Activated CD4-positive, CD25-positive, alpha-beta regulatory T cell treated with anti-CD3 and anti-CD28 coated beads, Interleukin-2, amount 50 U/mL, for 24 hours (primary cell): ENCODE measurements at regions not wholly inside any gene's neighbourhood (a gene's known extent, or its start where the extent isn't known, plus 50 kb on each side); places are given as distances from the start of the nearest gene placed in this dataset.
"Not testable (repeated sequence)": the region's sequence is repeated elsewhere in the genome, so short reads cannot be mapped to it uniquely, and the experiment has no call there.

Experiments
- ATAC-seq, 2 donors: fragments of 150-1000 bp; cut with Tn5 transposase; one replicate each; pipeline ENCODE4 v1.10.0; 2021; ENCODE audit warnings: mild to moderate bottlenecking in 1 of 2, moderate library complexity in 1 of 2

DNA sequence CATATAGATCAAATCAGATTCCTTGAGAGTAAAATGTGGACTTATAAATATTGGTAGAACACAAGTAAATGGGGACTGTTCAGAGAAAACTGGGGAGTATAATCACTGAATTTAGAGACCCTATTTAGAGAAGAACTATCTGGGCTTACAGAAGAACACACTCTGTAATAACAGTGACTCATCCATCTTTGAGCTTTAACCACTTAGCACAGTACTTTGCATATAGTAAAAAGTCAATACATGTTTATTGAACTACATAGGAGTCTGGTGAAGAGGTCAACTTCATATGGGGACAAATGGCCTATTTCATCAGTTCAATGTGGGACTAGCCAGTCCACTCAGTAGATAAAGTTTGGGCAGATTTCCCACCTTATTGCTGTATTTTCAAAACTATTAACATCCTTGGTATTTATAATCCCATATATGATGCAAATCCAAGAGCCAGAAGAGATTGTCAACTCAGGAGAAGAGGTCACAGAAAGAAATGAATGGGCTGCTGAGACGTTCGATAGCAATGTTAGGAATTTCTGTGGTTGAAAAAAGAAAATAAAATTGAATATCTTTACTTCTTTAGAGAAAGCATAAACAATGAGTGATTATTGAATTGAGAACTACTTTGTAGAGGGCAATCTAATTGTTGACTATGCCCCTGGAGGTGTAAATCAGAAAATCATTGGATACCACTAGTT is 119.3 kb upstream of the CACNA2D1 start:
- no peak for ATAC-seq

DNA sequence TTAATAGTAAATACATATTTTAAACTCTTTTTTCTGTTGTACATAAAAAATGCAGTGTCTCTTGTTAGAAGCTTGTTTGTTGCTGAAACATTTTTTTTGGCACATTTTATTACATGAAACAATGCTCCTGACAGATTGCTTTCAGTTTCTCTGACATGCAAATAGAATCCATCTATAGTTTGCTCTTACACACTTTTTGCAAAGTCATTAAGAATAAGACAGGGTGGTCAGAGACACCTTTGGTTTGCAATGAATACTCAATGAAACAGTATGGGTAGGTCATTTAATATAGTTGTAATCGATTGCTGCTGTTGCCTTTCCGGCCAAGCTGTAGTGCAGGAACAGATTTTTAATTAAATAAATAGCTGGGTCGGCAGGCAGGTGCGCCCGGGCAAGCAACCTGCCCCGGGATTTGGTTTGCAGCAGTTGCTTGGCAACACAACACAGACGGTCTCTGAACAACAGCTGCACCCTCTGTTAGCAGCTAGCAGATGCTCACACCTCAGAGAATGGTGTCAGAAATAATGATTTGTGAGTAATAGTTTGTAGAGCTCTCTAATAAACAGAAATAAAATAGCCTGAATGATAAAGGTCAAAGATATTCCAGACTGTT is 115.7 kb upstream of the CACNA2D1 start:
- no peak for ATAC-seq

DNA sequence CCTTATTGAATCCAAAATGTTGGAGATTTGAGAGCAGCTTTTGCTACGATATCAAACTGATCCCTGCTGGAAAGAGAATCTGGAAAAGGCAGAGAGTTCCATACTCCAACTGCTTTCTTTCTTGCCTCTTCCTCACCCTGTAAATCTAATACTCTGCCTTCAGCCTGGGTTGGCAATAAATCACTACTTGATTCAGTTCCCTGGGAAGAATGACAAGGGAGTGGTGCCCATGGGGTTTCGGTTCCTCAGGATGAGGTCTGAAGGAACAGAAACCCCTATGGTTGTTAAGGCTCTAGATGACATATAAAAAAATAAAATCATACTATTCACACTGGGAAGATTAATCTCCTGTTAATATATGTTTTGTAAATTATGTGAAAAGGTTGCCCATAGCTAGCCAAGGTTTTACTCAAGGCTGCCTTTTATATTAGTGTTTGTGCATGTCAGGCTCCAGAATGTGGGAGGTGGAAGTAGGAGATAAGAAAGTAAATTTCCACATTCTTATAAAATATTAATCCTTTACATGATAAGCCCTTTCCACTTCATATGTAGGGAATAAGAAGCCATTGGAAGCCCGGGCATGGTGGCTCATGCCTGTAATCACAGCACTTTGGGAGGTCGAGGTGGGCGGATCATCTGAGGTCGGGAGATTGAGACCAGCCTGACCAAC is 106.2 kb upstream of the CACNA2D1 start:
- ATAC-seq: no peak

DNA sequence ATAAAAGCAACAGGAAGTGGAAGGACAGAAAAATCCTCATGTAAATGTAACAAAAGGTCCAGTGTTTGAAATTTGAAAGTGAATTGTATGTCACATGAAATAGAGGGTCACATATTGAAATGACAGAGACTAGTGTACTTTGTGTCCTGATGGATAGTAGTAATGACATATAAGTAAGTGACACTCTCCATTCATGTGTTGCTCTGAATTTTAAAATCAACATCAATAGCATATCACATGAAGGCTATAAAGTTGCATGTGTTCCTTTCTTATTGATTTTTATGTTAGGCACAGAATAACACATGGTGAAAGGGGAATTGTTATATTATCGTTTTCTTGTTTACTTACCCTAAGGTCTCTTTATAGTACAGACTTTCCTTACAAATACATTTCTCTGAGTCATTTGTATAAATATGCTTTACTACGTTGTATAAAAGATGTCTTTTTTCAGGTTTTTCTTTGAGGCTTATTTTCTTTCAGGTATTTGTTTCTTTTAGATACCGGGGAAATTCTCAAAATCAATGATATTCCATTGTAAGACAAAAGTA is 104.6 kb upstream of the CACNA2D1 start:
- ATAC-seq: no peak

- no peak for ATAC-seq
Observed at GRCh38 chr7:82542665-82543064, 99.1 kb upstream of the CACNA2D1 start.

- ATAC-seq: no peak
Observed at GRCh38 chr7:82539969-82540368, 96.4 kb upstream of the CACNA2D1 start.

- no peak for ATAC-seq
Observed at GRCh38 chr7:82534684-82535083, 91.1 kb upstream of the CACNA2D1 start.

- no peak for ATAC-seq
Observed at GRCh38 chr7:82530361-82530760, 86.8 kb upstream of the CACNA2D1 start.

DNA sequence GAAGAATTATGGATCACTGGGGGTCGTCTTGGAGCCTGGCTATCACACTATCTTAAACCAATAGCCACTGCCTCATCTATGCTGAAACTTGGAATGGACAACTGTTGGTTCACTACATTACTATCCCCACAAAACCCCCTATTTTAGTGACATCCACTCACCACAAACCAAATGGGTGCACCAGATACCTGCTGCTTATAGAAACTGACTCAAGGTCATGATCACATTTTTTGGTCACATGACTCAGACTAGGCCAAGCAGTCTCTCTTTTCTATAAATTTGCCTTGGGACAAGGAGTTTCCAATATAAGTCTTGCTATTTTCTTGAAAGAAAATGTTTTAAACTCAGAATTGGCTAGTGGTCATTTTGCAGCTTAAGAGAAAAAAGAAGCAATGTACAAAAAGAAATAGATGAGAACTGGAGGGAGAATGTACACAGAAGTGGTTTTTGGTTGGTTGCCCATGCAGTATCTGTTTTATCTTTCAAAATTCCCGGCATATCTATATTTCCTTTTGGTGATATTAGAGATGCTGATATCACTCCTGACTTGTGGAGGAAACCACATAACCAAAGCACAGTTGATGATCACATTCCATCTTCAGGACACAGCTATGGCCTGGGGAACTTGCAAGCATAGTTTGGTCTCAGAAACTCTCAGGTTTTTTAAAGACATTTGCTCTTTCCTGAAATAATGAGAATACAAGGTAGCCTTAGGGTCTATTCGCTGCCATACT is 85.2 kb upstream of the CACNA2D1 start:
- no peak for ATAC-seq

GRCh38 chr7:82527851-82528250 is 84.3 kb upstream of the CACNA2D1 start:
- ATAC-seq: no peak

- ATAC-seq: no peak
Observed at GRCh38 chr7:82521906-82522445, 78.4 kb upstream of the CACNA2D1 start.

- ATAC-seq: no peak
Observed at GRCh38 chr7:82517050-82517449, 73.5 kb upstream of the CACNA2D1 start.

- no peak for ATAC-seq
Observed at GRCh38 chr7:82511542-82511941, 68.0 kb upstream of the CACNA2D1 start.

DNA sequence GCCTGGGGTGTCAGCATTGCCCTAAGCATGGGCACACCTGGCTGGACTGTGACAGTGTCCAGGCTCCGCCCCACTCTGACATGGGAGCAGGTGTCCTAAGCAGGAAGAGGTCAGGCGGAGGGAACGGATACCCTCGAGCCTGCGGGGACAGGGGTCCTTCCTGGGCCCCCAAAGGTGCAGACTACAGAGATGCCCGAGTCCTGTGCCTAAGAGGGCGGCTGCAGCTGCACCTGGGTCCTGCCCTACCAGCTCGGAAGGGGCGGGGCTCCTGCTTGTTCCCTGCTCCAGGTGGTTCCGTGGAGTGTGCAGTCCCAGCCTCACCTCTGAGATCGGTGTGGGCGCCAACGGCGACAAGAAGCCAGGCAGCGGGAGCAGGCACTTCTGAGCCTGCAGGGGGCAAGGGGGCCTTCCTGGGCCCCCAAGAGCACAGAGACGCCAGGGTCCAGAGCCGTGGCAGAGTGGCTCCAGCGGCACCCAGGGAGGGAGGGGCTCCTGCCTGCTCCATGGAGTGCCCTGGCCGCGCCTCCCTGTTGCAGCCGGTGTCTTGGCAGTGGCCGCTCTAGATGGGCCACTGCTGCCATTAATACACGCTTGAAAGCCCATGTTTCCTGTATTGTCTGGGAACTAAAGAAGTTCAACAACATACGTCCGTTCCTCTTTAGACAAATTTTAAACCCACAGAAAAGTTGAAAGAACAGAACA is 64.5 kb upstream of the CACNA2D1 start:
- ATAC-seq: no peak

- ATAC-seq: no peak
Observed at GRCh38 chr7:82507365-82507975, 63.9 kb upstream of the CACNA2D1 start.

GRCh38 chr7:82506702-82507101 is 63.1 kb upstream of the CACNA2D1 start:
- no peak for ATAC-seq

DNA sequence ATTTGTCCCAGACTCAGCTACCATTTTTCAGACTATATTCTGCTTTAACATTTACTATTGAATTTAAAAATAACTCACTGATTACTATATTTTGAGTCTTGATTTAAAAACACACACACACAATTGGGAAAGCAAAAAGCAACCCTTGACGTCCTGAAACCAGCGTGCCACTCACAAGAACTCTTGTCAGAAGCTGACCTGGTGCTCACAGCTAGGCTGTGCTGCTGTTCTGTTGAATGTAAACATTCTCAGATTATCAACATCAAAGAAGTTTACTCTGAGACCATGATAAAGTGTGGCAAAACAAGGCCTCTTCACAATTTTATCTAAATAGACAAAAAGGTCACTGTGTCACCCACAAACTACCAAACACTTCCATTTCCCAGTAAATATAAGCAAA is 62.6 kb upstream of the CACNA2D1 start:
- ATAC-seq: no peak

- no peak for ATAC-seq
Observed at GRCh38 chr7:82501346-82501745, 57.8 kb upstream of the CACNA2D1 start.

GRCh38 chr7:82499546-82499945 is 56.0 kb upstream of the CACNA2D1 start:
- not testable (repeated sequence) for ATAC-seq

- ATAC-seq: no peak
Observed at GRCh38 chr7:82494420-82494819, 50.8 kb upstream of the CACNA2D1 start.
